HCT116 (cell line): ENCODE measurements at regions not wholly inside any gene's neighbourhood (a gene's known extent, or its start where the extent isn't known, plus 50 kb on each side); places are given as distances from the start of the nearest gene placed in this dataset.

ENCODE experiments used
- ATAC-seq: fragments of 200-7000 bp; cut with Tn5 transposase; 2 replicates; pipeline ENCODE4 v1.9.1; 2020; ENCODE audit warnings: mild to moderate bottlenecking, moderate library complexity
- BruUV-seq: library from RNA; stranded (reverse); fragments of 400-500 nt; replicated peaks from 2 replicates; lab custom pipeline; 2021; lab: Mats Ljungman, UMichigan
- CTCF ChIA-PET: fragments of 300-600 bp; sonication (Branson Sonifier 250); formaldehyde crosslinking; loops from one replicate; lab custom pipeline; 2021; ENCODE audit warnings: antibody characterized with exemption; lab: Charles Lee
- POLR2A ChIA-PET: fragments of 300-600, 350-600 bp; sonication (Branson Sonifier 250); formaldehyde crosslinking; loops from one replicate; lab custom pipeline; 2021; ENCODE audit warnings: antibody characterized with exemption; lab: Charles Lee
- RAD21 ChIA-PET, 2 experiments: fragments of 300-600 bp; sonication (Branson Sonifier 250); formaldehyde crosslinking; loops; one replicate each; lab custom pipeline; 2023; ENCODE audit warnings: low total read pairs in 2 of 2; ENCODE audit not compliant: uncharacterized antibody in 2 of 2, unreplicated experiment in 2 of 2, low non-redundant PET in 1 of 2; lab: Charles Lee
- DNase-seq: peaks from one replicate; pipeline ENCODE4 v3.0.0-alpha.2; 2010; ENCODE audit warnings: low read depth, low spot score
- H2AFZ ChIP-seq: fragments of 200-600 bp; shearing (Covaris generic), sonication (generic); 2 replicates; pipeline ENCODE4 v1.6.1; 2017; ENCODE audit warnings: low read depth, mixed run types, mixed read lengths, antibody characterized with exemption, low read length; ENCODE audit not compliant: poor library complexity, severe bottlenecking
- H3K27ac ChIP-seq: 2 replicates; pipeline ENCODE4 v1.5.1; 2012; ENCODE audit warnings: low read depth, low read length
- H3K27me3 ChIP-seq: fragments of 200-600 bp; sonication (generic); 2 replicates; pipeline ENCODE4 v1.6.1; 2016; ENCODE audit warnings: mixed run types, low read length, mixed read lengths; ENCODE audit not compliant: insufficient read depth
- H3K36me3 ChIP-seq, 2 experiments: fragments of 200-500 bp in 1 of 2; fragments of 200-600 bp in 1 of 2; sonication (Bioruptor generic) in 1 of 2; sonication (generic) in 1 of 2; 2 replicates each; pipeline versions ENCODE4 v1.5.1 to v1.6.1; 2014 to 2016; ENCODE audit warnings: low read length in 2 of 2, inconsistent platforms in 1 of 2, mixed read lengths in 1 of 2, mixed run types in 1 of 2; ENCODE audit not compliant: insufficient read depth in 2 of 2, control insufficient read depth in 1 of 2
- H3K4me1 ChIP-seq, 2 experiments: fragments of 200-600 bp in 1 of 2; sonication (generic) in 1 of 2; 2 replicates each; pipeline versions ENCODE4 v1.5.1 to v1.6.1; 2012 to 2017; ENCODE audit warnings: low read length in 2 of 2, inconsistent platforms in 1 of 2, mild to moderate bottlenecking in 1 of 2, mixed read lengths in 1 of 2, mixed run types in 1 of 2, moderate library complexity in 1 of 2; ENCODE audit not compliant: insufficient read depth in 2 of 2, control insufficient read depth in 1 of 2
- H3K4me2 ChIP-seq: fragments of 200-600 bp; sonication (generic); 2 replicates; pipeline ENCODE4 v1.6.1; 2017; ENCODE audit warnings: mixed run types, low read length, mixed read lengths
- H3K4me3 ChIP-seq, 2 experiments: fragments of 200-600 bp in 1 of 2; sonication (generic) in 1 of 2; replicated peaks in 1 of 2; 2 replicates each; pipeline ENCODE4 v1.5.1; 2011 to 2016; ENCODE audit warnings: low read length in 2 of 2, control low read depth in 1 of 2, low read depth in 1 of 2, mild to moderate bottlenecking in 1 of 2, mixed read lengths in 1 of 2, mixed run types in 1 of 2
- H3K79me2 ChIP-seq: fragments of 200-600 bp; sonication (generic); 2 replicates; pipeline ENCODE4 v1.6.1; 2017; ENCODE audit warnings: mild to moderate bottlenecking, mixed run types, low read length, moderate library complexity, mixed read lengths; ENCODE audit not compliant: insufficient read depth
- H3K9ac ChIP-seq: fragments of 200-600 bp; sonication (generic); 2 replicates; pipeline ENCODE4 v1.6.1; 2016; ENCODE audit warnings: low read length, mixed read lengths
- H3K9me2 ChIP-seq: fragments of 200-600 bp; sonication (generic), shearing (Covaris generic); 2 replicates; pipeline ENCODE4 v1.6.1; 2017; ENCODE audit warnings: mixed run types, mild to moderate bottlenecking, moderate library complexity; ENCODE audit not compliant: insufficient read depth
- H3K9me3 ChIP-seq, 2 experiments: fragments of 200-500 bp in 1 of 2; fragments of 200-600 bp in 1 of 2; sonication (Bioruptor generic) in 1 of 2; sonication (generic) in 1 of 2; 2 replicates each; pipeline ENCODE4 v1.6.1; 2014 to 2017; ENCODE audit warnings: low read length in 2 of 2, mixed read lengths in 2 of 2, inconsistent platforms in 1 of 2, low read depth in 1 of 2, mild to moderate bottlenecking in 1 of 2, mixed run types in 1 of 2, moderate library complexity in 1 of 2; ENCODE audit not compliant: control insufficient read depth in 1 of 2, insufficient read depth in 1 of 2
- H4K20me1 ChIP-seq: fragments of 200-600 bp; sonication (generic), shearing (Covaris generic); 2 replicates; pipeline ENCODE4 v1.6.1; 2017; ENCODE audit warnings: mixed run types, mild to moderate bottlenecking, moderate library complexity; ENCODE audit not compliant: insufficient read depth
- ATF3 ChIP-seq: IDR thresholded peaks from 2 replicates; pipeline ENCODE4 v1.6.1; 2012
- CEBPB ChIP-seq: IDR thresholded peaks from 2 replicates; pipeline ENCODE4 v1.6.1; 2012; ENCODE audit warnings: low read depth
- CTCF ChIP-seq, 3 experiments: fragments of 200-600 bp in 1 of 3; sonication (generic) in 1 of 3; IDR thresholded peaks in 2 of 3; conservative IDR thresholded peaks in 1 of 3; 2 replicates each; pipeline ENCODE4 v1.5.1; 2012 to 2017; ENCODE audit warnings: low read depth in 2 of 3, low read length in 2 of 3, antibody characterized with exemption in 1 of 3, borderline replicate concordance in 1 of 3, control low read depth in 1 of 3, mild to moderate bottlenecking in 1 of 3, mixed read lengths in 1 of 3, mixed run types in 1 of 3, moderate library complexity in 1 of 3; ENCODE audit not compliant: insufficient read depth in 1 of 3
- ELF1 ChIP-seq: IDR thresholded peaks from 2 replicates; pipeline ENCODE4 v1.6.1; 2012; ENCODE audit warnings: low read depth, borderline replicate concordance
- EZH2 ChIP-seq: fragments of 200-600 bp; sonication (generic); IDR thresholded peaks from 2 replicates; pipeline ENCODE4 v1.6.1; 2017; ENCODE audit warnings: antibody characterized with exemption, mixed run types
- EZH2phosphoT487 ChIP-seq: fragments of 200-600 bp; IDR thresholded peaks from 2 replicates; pipeline ENCODE4 v1.6.1; 2018; ENCODE audit warnings: antibody characterized with exemption, borderline replicate concordance
- JUND ChIP-seq: IDR thresholded peaks from 2 replicates; pipeline ENCODE4 v1.6.1; 2012
- MAX ChIP-seq: IDR thresholded peaks from 2 replicates; pipeline ENCODE4 v1.6.1; 2012
- POLR2A ChIP-seq: IDR thresholded peaks from 2 replicates; pipeline ENCODE4 v1.7.0; 2011; ENCODE audit warnings: borderline replicate concordance; ENCODE audit not compliant: insufficient read depth, insufficient read length; ENCODE audit errors: extremely low read depth
- POLR2AphosphoS5 ChIP-seq: IDR thresholded peaks from 2 replicates; pipeline ENCODE4 v1.6.1; 2011; ENCODE audit warnings: mild to moderate bottlenecking, low read depth, low read length, moderate library complexity
- REST ChIP-seq: IDR thresholded peaks from 2 replicates; pipeline ENCODE4 v1.6.1; 2012; ENCODE audit warnings: low read depth
- SIN3A ChIP-seq: IDR thresholded peaks from 2 replicates; pipeline ENCODE4 v1.6.1; 2012; ENCODE audit warnings: low read depth
- SP1 ChIP-seq: IDR thresholded peaks from 2 replicates; pipeline ENCODE4 v1.6.1; 2012; ENCODE audit warnings: low read depth
- SRF ChIP-seq: IDR thresholded peaks from 2 replicates; pipeline ENCODE4 v1.6.1; 2012; ENCODE audit warnings: low read depth
- TCF7L2 ChIP-seq: IDR thresholded peaks from 2 replicates; pipeline ENCODE4 v1.7.0; 2011; ENCODE audit warnings: borderline replicate concordance, inconsistent platforms; ENCODE audit not compliant: insufficient read depth, insufficient read length; ENCODE audit errors: extremely low read depth
- YY1 ChIP-seq: IDR thresholded peaks from 2 replicates; pipeline ENCODE4 v1.6.1; 2011; ENCODE audit warnings: low read length, low read depth, moderate library complexity, mild to moderate bottlenecking; ENCODE audit not compliant: insufficient replicate concordance; ENCODE audit errors: extremely low read depth
- ZBTB33 ChIP-seq: IDR thresholded peaks from 2 replicates; pipeline ENCODE4 v1.6.1; 2011; ENCODE audit warnings: mild to moderate bottlenecking, low read length, moderate library complexity; ENCODE audit not compliant: insufficient replicate concordance; ENCODE audit errors: extremely low read depth
- ZFX ChIP-seq: fragments of 450-650 bp; IDR thresholded peaks from 2 replicates; pipeline ENCODE4 v1.6.1; 2017
- intact Hi-C: fragments of 100-400 bp; cut with micrococcal nuclease; formaldehyde crosslinking; loops from 2 replicates; pipeline ENCODE4 v1.10.0; 2022

- no TSS peak for BruUV-seq
- Histone ChIP-seq H4K20me1 (no peaks in the 10 kb centered on the region), H3K9me2 (no peaks in the 10 kb centered on the region), H3K4me2 (no peak overlapping the region), H3K9ac (no peak overlapping the region), H3K27ac (no peak overlapping the region), H3K79me2 (no peaks in the 10 kb centered on the region), H3K9me3 (no peaks in the 10 kb centered on the region), H3K4me1 (no peaks in the 10 kb centered on the region), H2AFZ (no peak overlapping the region), H3K27me3 (no peaks in the 10 kb centered on the region), H3K36me3 (no peaks in the 10 kb centered on the region)
- CTCF ChIA-PET, result no interaction called here
- RAD21 ChIA-PET, result no interaction called here
- ATAC-seq (no peak), DNase-seq (no peak)
- POLR2A ChIA-PET, result no interaction called here
- intact Hi-C loops, result no loop called here
- TF ChIP-seq MAX (no peak), REST (no peak), EZH2 (no peak), YY1 (no peak), CTCF (IDR thresholded peaks at IDR 0.05 in 2 of 3, conservative IDR thresholded peaks at IDR 0.05 in 1 of 3; ENCODE audit: borderline replicate concordance in 1 of 3, insufficient read depth in 1 of 3, low read depth in 2 of 3, low read length in 2 of 3) (no peak), EZH2phosphoT487 (no peak), SIN3A (no peak), POLR2AphosphoS5 (no peak), POLR2A (no peak), ATF3 (no peak), ELF1 (no peak), SRF (no peak), TCF7L2 (no peak), JUND (no peak), CEBPB (no peak), SP1 (no peak), ZBTB33 (no peak), ZFX (no peak)
- TF ChIP-seq, all 23 proteins: peak for 0
- no peak overlapping the region for H3K4me3 ChIP-seq
Observed at GRCh38 chr2:208556983-208557484, 150.4 kb downstream of the PTH2R start.
